Duodenal mucosa (tissue), 2 donors: ENCODE measurements at regions not wholly inside any gene's neighbourhood (a gene's known extent, or its start where the extent isn't known, plus 50 kb on each side); places are given as distances from the start of the nearest gene placed in this dataset.

Experiments used
- H3K27ac ChIP-seq: one replicate; pipeline ENCODE4 v1.7.0; 2013; ENCODE audit warnings: low read depth, low read length
- H3K27me3 ChIP-seq, 2 donors: one replicate each; pipeline ENCODE4 v1.7.0; 2013; ENCODE audit warnings: low read length in 2 of 2, control low read depth in 1 of 2; ENCODE audit not compliant: insufficient read depth in 2 of 2, control insufficient read depth in 1 of 2
- H3K36me3 ChIP-seq, 2 donors: one replicate each; pipeline ENCODE4 v1.7.0; 2013; ENCODE audit warnings: low read length in 2 of 2, control low read depth in 1 of 2; ENCODE audit not compliant: insufficient read depth in 2 of 2, control insufficient read depth in 1 of 2
- H3K4me1 ChIP-seq, 2 donors: one replicate each; pipeline ENCODE4 v1.7.0; 2013; ENCODE audit warnings: low read length in 2 of 2, control low read depth in 1 of 2; ENCODE audit not compliant: insufficient read depth in 2 of 2, control insufficient read depth in 1 of 2
- H3K4me3 ChIP-seq, 2 donors: one replicate each; pipeline ENCODE4 v1.7.0; 2013; ENCODE audit warnings: low read length in 2 of 2, low read depth in 1 of 2
- H3K9ac ChIP-seq, 2 donors: one replicate each; pipeline ENCODE4 v1.7.0; 2013; ENCODE audit warnings: low read length in 2 of 2, low read depth in 1 of 2
- H3K9me3 ChIP-seq, 2 donors: one replicate each; pipeline ENCODE4 v1.7.0; 2013; ENCODE audit warnings: low read length in 2 of 2, control low read depth in 1 of 2; ENCODE audit not compliant: control insufficient read depth in 1 of 2

- H3K4me1 ChIP-seq, result peaks cover 0 to 6% of the 10 kb centered on the region in 2 donors
- no peaks in the 10 kb centered on the region for H3K36me3 ChIP-seq
- no peak overlapping the region for H3K4me3 ChIP-seq
- H3K9ac ChIP-seq, result no peak overlapping the region
- no peaks in the 10 kb centered on the region for H3K9me3 ChIP-seq
- H3K27ac ChIP-seq, result no peak overlapping the region
- H3K27me3 ChIP-seq, result no peaks in the 10 kb centered on the region
These were observed 99.6 kb upstream of the BMPER start for GRCh38 chr7:33805630-33806233.

DNA sequence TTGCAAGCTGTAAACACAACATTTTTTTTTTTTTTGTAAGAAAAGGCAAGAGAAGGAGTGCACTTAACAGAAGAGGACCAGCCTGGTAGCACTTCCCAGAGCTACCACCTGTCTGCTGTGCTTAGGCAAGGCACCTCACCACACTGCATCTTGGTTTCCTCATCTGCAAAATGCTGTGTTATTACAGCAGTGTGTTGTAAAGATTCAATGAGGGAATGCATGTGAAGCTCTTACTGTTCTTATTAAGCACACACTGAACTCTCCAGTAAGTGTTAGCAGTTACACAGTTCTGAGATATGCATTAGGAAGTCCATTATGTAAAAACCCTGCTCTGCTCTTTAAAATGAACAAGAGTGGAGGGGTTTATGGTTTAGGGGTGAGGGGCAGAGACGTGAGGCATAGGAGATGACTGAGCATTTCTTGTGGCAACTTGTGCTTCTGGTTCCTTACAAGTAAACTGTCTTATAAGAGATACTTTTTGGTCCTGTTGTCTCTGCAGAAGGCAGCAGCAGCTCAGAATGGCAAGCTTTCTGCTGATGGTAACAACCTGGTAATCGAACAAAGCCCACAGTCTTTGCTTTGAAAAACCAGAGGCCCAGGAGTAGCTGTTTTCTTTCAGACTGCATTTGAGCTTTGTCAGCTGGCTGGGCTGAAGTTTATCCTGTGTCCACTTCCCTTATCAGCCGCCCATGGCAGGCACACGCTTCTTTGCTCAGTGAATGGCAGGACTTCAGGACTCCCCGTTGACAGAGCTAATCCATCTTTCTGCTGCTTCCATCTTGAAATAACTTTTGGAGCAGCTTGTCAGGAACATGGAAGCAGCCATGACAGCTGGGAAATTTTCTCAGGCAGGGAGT lies 98.8 kb upstream of the BMPER start:
- no peak overlapping the region for H3K9ac ChIP-seq
- no peak overlapping the region for H3K4me3 ChIP-seq
- peaks cover 0 to 6% of the 10 kb centered on the region in 2 donors for H3K4me1 ChIP-seq
- H3K9me3 ChIP-seq, result no peaks in the 10 kb centered on the region
- H3K27me3 ChIP-seq, result no peaks in the 10 kb centered on the region
- no peaks in the 10 kb centered on the region for H3K36me3 ChIP-seq
- H3K27ac ChIP-seq, result no peak overlapping the region

GRCh38 chr7:33807155-33807530 lies 98.2 kb upstream of the BMPER start:
- Histone ChIP-seq H3K4me1 (peaks cover 0 to 6% of the 10 kb centered on the region in 2 donors), H3K9ac (no peak overlapping the region), H3K27ac (no peak overlapping the region), H3K36me3 (no peaks in the 10 kb centered on the region), H3K4me3 (no peak overlapping the region), H3K27me3 (no peaks in the 10 kb centered on the region), H3K9me3 (no peaks in the 10 kb centered on the region)

DNA sequence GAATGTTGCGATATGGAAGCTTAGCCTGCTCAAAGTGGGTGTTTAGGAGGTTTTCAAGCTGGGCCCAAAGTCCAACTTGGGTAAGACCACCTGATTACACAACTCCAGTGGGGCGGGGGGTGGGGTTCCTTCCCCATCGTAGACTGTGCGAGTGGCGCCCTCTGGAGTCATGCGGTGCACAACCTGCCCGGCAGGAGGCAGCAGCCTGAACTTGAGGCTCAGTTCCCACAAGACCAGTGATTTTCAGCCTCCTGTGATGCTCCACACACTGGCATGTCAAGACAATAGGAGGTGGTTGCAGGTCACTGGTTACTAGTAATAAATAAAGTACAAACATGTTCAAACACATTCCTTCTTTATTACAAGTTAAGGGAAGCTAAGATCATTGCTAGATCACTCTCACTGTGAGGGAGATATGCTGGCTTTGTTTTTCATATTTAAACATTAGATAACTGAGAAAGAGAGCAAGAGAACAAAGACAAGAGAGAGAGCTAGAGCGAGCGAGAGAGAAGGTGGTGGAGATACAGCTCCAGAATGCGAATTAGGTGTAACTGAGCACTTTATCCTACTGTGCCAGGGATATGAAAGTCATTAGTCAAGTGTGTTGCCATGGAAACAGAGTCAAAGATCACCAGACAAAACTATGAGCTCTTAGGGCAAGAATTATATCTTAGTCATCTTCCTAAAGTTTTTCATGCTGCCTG lies 97.4 kb upstream of the BMPER start:
- Histone ChIP-seq H3K4me3 (no peak overlapping the region), H3K27me3 (no peaks in the 10 kb centered on the region), H3K4me1 (peaks cover 0 to 6% of the 10 kb centered on the region in 2 donors), H3K9ac (no peak overlapping the region), H3K27ac (no peak overlapping the region), H3K36me3 (no peaks in the 10 kb centered on the region), H3K9me3 (no peaks in the 10 kb centered on the region)

DNA sequence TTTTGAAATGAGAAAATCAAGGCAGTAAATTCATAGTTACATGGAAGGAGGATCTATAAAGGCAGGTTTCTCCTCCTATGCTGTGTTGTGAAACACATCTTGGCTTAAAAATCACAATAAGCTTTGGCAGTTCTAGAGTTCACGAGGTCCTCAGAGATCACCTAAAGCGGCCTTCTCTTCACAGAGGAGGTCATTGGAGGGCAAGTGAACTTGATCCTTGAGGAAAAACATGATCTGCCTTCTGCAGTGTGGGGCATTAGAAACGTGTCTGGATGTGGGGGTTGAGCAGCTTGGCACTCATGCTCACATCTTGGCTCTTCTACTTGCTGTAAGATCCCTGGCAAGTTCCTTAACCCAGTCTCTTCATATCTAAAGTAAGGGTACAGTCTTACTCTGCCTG lies 96.1 kb upstream of the BMPER start:
- Histone ChIP-seq H3K36me3 (no peaks in the 10 kb centered on the region), H3K27ac (no peak overlapping the region), H3K9ac (no peak overlapping the region), H3K27me3 (no peaks in the 10 kb centered on the region), H3K9me3 (no peaks in the 10 kb centered on the region), H3K4me1 (peaks cover 0 to 9% of the 10 kb centered on the region in 2 donors), H3K4me3 (no peak overlapping the region)

DNA sequence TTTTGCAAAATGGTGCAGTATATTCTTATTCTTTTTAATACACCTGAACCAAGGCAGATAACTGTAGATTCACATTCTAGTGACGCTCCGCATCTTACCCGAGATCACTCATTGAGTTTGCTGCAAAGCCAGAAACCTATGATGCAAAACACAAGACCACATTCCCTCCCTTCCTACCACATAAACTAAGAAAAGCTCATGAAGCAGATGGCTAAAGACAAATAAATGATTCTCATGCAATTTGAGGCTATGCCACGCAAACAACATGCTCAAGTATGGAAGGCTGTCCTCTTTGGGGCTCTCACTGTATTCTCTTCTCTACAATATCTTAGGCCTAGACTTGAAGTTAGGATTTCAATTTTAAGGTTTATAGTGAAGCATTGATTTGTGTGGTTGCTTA lies 95.0 kb upstream of the BMPER start:
- H3K4me1 ChIP-seq, result peaks cover 0 to 12% of the 10 kb centered on the region in 2 donors
- H3K27me3 ChIP-seq, result no peaks in the 10 kb centered on the region

GRCh38 chr7:33813331-33813730 lies 92.0 kb upstream of the BMPER start:
- Histone ChIP-seq H3K9ac (no peak overlapping the region), H3K27me3 (no peaks in the 10 kb centered on the region), H3K36me3 (no peaks in the 10 kb centered on the region), H3K4me3 (no peak overlapping the region), H3K9me3 (no peaks in the 10 kb centered on the region), H3K27ac (no peak overlapping the region), H3K4me1 (peaks cover 0 to 7% of the 10 kb centered on the region in 2 donors)

More for the DNA sequence above, 95.0 kb upstream of the BMPER start:
- no peaks in the 10 kb centered on the region for H3K9me3 ChIP-seq
- H3K4me3 ChIP-seq, result no peak overlapping the region
- H3K9ac ChIP-seq, result no peak overlapping the region
- H3K36me3 ChIP-seq, result no peaks in the 10 kb centered on the region
- H3K27ac ChIP-seq, result no peak overlapping the region

DNA sequence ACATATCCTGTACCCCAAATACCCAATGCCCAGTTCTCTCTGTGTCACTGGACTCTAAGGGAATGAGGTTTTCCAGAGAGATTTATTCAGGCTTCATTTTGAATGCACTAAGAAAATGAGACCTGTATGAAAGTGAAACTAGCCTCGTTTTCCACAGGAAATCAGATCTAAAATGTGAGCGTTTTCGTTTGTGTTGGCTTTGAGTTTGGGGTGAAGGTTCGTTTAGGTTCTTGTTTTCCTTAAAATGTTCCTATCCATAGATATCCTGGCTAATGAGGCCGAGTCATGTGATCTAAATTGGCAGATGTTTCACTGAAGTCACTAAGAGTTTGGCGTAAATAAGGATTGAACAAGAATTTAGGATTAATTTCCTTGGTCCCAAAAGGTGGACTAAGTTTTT lies 90.9 kb upstream of the BMPER start:
- Histone ChIP-seq H3K36me3 (no peaks in the 10 kb centered on the region), H3K9me3 (no peaks in the 10 kb centered on the region), H3K27me3 (no peaks in the 10 kb centered on the region), H3K4me3 (peak overlapping the region in 1 of 2 donors; percentile 51), H3K9ac (no peak overlapping the region), H3K27ac (no peak overlapping the region), H3K4me1 (peaks cover 0 to 7% of the 10 kb centered on the region in 2 donors)

DNA sequence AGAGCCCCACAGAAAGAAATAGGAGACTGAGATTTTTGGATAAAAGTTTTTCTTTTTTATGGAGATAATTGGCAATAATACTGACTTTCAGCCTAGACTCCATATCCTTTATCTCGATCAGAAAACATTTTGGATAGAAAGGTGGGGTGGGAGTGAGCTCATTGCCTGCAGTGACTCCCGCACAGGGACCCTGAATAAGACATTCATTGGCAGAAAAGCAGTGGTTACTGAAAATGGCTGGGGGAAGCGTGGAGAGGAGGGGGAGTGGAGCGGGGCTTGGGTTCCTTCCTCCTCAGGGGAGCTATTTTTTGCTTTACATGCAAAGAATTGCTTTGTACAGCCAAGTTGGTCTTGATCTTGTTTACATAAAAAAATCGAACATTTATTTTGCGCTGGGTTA lies 90.4 kb upstream of the BMPER start:
- Histone ChIP-seq H3K9me3 (no peaks in the 10 kb centered on the region), H3K9ac (no peak overlapping the region), H3K27ac (no peak overlapping the region), H3K27me3 (no peaks in the 10 kb centered on the region), H3K4me1 (peaks cover 0 to 7% of the 10 kb centered on the region in 2 donors), H3K4me3 (no peak overlapping the region), H3K36me3 (no peaks in the 10 kb centered on the region)

- H3K27me3 ChIP-seq, result no peaks in the 10 kb centered on the region
- no peak overlapping the region for H3K9ac ChIP-seq
- H3K4me1 ChIP-seq, result peaks cover 0 to 7% of the 10 kb centered on the region in 2 donors
- no peaks in the 10 kb centered on the region for H3K9me3 ChIP-seq
- no peak overlapping the region for H3K4me3 ChIP-seq
- H3K27ac ChIP-seq, result no peak overlapping the region
- H3K36me3 ChIP-seq, result no peaks in the 10 kb centered on the region
These were observed 90.0 kb upstream of the BMPER start for GRCh38 chr7:33815336-33815735.
